ENCODE measurements at regions not wholly inside any gene's neighbourhood (a gene's known extent, or its start where the extent isn't known, plus 50 kb on each side); places are given as distances from the start of the nearest gene placed in this dataset.

DNA sequence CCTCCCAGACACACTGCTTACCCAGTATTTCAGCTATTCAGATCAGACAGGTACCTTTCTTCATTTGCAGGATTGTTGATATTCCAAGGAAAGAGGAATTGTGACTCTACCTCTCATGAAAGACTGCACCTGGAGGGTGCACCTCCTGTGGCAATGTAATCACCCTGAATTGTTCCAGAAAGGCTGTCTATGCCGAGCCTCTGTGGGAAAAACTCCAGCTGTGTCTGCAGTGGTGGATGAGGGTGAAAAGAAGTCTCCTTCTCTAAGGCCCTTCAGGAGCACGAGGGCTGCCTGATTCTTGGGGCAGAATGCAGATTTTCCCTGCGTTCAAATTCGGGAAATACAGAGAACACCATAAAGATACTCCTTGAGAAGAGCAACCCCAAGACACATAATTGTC, 108.2 kb upstream of the ADAMTS3 start:
- TF ChIP-seq SUZ12 (IDR thresholded peaks at IDR 0.05; ENCODE audit: extremely low read depth, insufficient read depth, insufficient read length) (no peak), YY1 (IDR thresholded peaks at IDR 0.05; ENCODE audit: insufficient read depth, insufficient read length) (no peak)
